PC-3 (cell line): ENCODE measurements at regions not wholly inside any gene's neighbourhood (a gene's known extent, or its start where the extent isn't known, plus 50 kb on each side); places are given as distances from the start of the nearest gene placed in this dataset.

Source experiments
- CTCF ChIP-seq: fragments of 300-600 bp; sonication (generic); conservative IDR thresholded peaks from 2 replicates; pipeline ENCODE4 v1.5.1; 2017; ENCODE audit warnings: antibody characterized with exemption, low read depth, mild to moderate bottlenecking, low read length
- EZH2phosphoT487 ChIP-seq: fragments of 300-600 bp; sonication (generic); IDR thresholded peaks from 2 replicates; pipeline ENCODE4 v1.6.1; 2018; ENCODE audit warnings: mild to moderate bottlenecking, antibody characterized with exemption, low read length, borderline replicate concordance

DNA sequence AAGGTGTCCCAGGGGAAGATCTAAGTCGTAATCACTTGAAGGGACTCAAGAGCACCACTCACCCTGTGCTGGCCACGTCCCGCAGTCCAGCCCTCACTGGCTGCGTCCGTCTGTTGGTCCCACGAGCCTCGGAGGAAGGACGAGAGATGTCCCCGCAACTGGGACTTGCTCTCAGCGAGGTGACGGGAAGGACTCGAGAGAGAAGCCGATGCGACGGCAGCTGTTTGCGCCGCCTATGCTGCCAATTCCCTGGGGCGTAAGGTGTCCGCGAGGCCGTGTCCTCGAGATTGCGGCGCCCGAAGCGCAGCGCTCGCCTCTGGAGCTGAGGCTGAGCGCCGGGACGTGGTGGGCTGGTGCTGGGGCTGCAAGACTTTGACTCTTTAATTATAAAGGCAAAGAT lies 100.6 kb upstream of the SEMA3E start:
- TF ChIP-seq EZH2phosphoT487 (no peak), CTCF (no peak)
